Sigmoid colon (tissue), 4 donors: ENCODE measurements at regions not wholly inside any gene's neighbourhood (a gene's known extent, or its start where the extent isn't known, plus 50 kb on each side); places are given as distances from the start of the nearest gene placed in this dataset.

Experiments
- CTCF ChIP-seq, 4 experiments: fragments of 450-650 bp in 3 of 4; fragments of 200-600 bp in 1 of 4; IDR thresholded peaks; one replicate each; pipeline ENCODE4 v1.5.1; 2016 to 2019; ENCODE audit warnings: antibody characterized with exemption in 4 of 4, mild to moderate bottlenecking in 3 of 4, moderate library complexity in 2 of 4
- POLR2A ChIP-seq, 2 donors: fragments of 450-650 bp; IDR thresholded peaks; one replicate each; pipeline ENCODE4 v1.6.1; 2016; ENCODE audit warnings: antibody characterized with exemption in 2 of 2, mild to moderate bottlenecking in 2 of 2, moderate library complexity in 2 of 2
- POLR2AphosphoS5 ChIP-seq, 4 donors: sonication (generic); formaldehyde crosslinking; IDR thresholded peaks; one replicate each; pipeline ENCODE4 v1.6.1; 2017; ENCODE audit warnings: antibody characterized with exemption in 4 of 4

- TF ChIP-seq CTCF (IDR thresholded peaks at IDR 0.05) (no peak), POLR2A (IDR thresholded peaks at IDR 0.05) (no peak), POLR2AphosphoS5 (IDR thresholded peaks at IDR 0.05) (no peak)
These were observed 65.8 kb downstream of the SCN11A start for GRCh38 chr3:38985981-38986380.
